Gastrocnemius medialis (tissue), 4 donors: ENCODE measurements at regions not wholly inside any gene's neighbourhood (a gene's known extent, or its start where the extent isn't known, plus 50 kb on each side); places are given as distances from the start of the nearest gene placed in this dataset.

ENCODE experiments used
- ATAC-seq, 2 donors: fragments of 150-250 bp; one replicate each; pipeline ENCODE4 v1.9.1; 2016
- DNase-seq, 2 donors: peaks; one replicate each; pipeline ENCODE4 v3.0.0-alpha.2; 2019
- H3K27ac ChIP-seq, 4 donors: fragments of 200-600 bp; sonication (generic); 1 replicate in 1 of 4; 2 replicates in 3 of 4; pipeline ENCODE4 v1.5.1; 2016 to 2018; ENCODE audit warnings: mild to moderate bottlenecking in 2 of 4, moderate library complexity in 1 of 4
- H3K27me3 ChIP-seq, 3 donors: fragments of 200-600 bp; sonication (generic) in 2 of 3; 1 replicate in 1 of 3; 2 replicates in 2 of 3; pipeline versions ENCODE4 v1.5.1 to v1.6.0; 2016 to 2019; ENCODE audit warnings: mild to moderate bottlenecking in 1 of 3, moderate library complexity in 1 of 3
- H3K36me3 ChIP-seq, 2 donors: fragments of 200-600 bp; sonication (generic) in 1 of 2; one replicate each; pipeline ENCODE4 v1.5.1; 2017 to 2018
- H3K4me1 ChIP-seq, 2 donors: fragments of 200-600 bp; sonication (generic) in 1 of 2; one replicate each; pipeline ENCODE4 v1.5.1; 2016 to 2017; ENCODE audit warnings: mild to moderate bottlenecking in 2 of 2
- H3K4me3 ChIP-seq, 4 donors: fragments of 200-600 bp; sonication (generic) in 3 of 4; 1 replicate in 1 of 4; 2 replicates in 3 of 4; pipeline ENCODE4 v1.5.1; 2016 to 2019; ENCODE audit warnings: mild to moderate bottlenecking in 2 of 4
- H3K9me3 ChIP-seq, 3 donors: fragments of 200-600 bp; sonication (generic) in 2 of 3; 1 replicate in 1 of 3; 2 replicates in 2 of 3; pipeline ENCODE4 v1.5.1; 2016 to 2019
- POLR2A ChIP-seq, 2 donors: fragments of 450-650 bp; IDR thresholded peaks; one replicate each; pipeline ENCODE4 v1.6.1; 2017; ENCODE audit warnings: antibody characterized with exemption in 2 of 2, mild to moderate bottlenecking in 2 of 2, moderate library complexity in 2 of 2
- in situ Hi-C, 4 donors: fragments of 200-750 bp; cut with MboI; loops; one replicate each; pipeline versions ENCODE4 v1.15.0 to v1.8.0; 2017; ENCODE audit warnings: low sequenced_read_pairs in 4 of 4
- intact Hi-C: fragments of 100-400 bp; cut with DNase I; formaldehyde crosslinking; loops from one replicate; pipeline ENCODE4 v1.15.1; 2023; ENCODE audit warnings: low total_unique reads
- TF ChIP-seq, protein P1 (sequence below), 5 experiments: fragments of 450-650 bp in 3 of 5; fragments of 200-600 bp in 2 of 5; sonication (generic) in 2 of 5; IDR thresholded peaks in 4 of 5; conservative IDR thresholded peaks in 1 of 5; 1 replicate in 4 of 5; 2 replicates in 1 of 5; pipeline ENCODE4 v1.5.1; 2016 to 2019; ENCODE audit warnings: antibody characterized with exemption in 5 of 5, mild to moderate bottlenecking in 3 of 5, moderate library complexity in 3 of 5

GRCh38 chr2:226431288-226431948, 368.2 kb downstream of the IRS1 start:
- Histone ChIP-seq H3K9me3 (no peaks in the 10 kb centered on the region), H3K4me3 (no peak overlapping the region), H3K36me3 (no peaks in the 10 kb centered on the region), H3K27ac (no peak overlapping the region), H3K27me3 (no peaks in the 10 kb centered on the region), H3K4me1 (peaks cover 25 to 29% of the 10 kb centered on the region in 2 donors)
- ATAC-seq, result peak in 1 of 2 donors; percentile 51
- DNase-seq, result no peak
- in situ Hi-C loops, result no loop called here
- TF ChIP-seq, protein P1, sequence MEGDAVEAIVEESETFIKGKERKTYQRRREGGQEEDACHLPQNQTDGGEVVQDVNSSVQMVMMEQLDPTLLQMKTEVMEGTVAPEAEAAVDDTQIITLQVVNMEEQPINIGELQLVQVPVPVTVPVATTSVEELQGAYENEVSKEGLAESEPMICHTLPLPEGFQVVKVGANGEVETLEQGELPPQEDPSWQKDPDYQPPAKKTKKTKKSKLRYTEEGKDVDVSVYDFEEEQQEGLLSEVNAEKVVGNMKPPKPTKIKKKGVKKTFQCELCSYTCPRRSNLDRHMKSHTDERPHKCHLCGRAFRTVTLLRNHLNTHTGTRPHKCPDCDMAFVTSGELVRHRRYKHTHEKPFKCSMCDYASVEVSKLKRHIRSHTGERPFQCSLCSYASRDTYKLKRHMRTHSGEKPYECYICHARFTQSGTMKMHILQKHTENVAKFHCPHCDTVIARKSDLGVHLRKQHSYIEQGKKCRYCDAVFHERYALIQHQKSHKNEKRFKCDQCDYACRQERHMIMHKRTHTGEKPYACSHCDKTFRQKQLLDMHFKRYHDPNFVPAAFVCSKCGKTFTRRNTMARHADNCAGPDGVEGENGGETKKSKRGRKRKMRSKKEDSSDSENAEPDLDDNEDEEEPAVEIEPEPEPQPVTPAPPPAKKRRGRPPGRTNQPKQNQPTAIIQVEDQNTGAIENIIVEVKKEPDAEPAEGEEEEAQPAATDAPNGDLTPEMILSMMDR (IDR thresholded peaks at IDR 0.05 in 4 of 5, conservative IDR thresholded peaks at IDR 0.05 in 1 of 5), result no peak
- no peak for TF ChIP-seq POLR2A (IDR thresholded peaks at IDR 0.05)
- intact Hi-C loops, result no loop called here

DNA sequence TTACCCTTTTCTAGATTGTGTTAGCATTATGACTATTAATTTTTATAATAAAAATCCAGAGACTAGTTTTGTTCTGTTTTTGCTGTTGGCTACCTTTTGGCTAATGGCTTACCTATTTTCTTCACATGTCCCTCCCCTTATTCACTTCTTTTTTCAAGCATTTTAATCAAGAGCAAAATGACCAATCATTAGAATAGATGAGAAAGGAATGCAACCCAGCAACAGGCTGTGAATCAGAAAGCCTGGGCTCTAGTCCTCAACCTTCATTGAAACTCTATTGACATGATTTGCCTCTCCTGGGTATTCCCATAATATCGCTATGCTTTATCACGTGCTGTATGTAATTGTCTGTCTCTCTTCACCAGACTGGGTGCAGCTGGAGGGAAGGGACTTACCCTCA, 370.1 kb downstream of the IRS1 start:
- ATAC-seq (no peak), DNase-seq (no peak)
- H3K9me3 ChIP-seq, result no peaks in the 10 kb centered on the region
- H3K36me3 ChIP-seq, result no peaks in the 10 kb centered on the region
- H3K27ac ChIP-seq, result peak overlapping the region in 2 of 4 donors; percentile 14 to 80
- in situ Hi-C loops, result no loop called here
- H3K27me3 ChIP-seq, result no peaks in the 10 kb centered on the region
- peaks cover 15 to 20% of the 10 kb centered on the region in 2 donors for H3K4me1 ChIP-seq
- no peak for TF ChIP-seq POLR2A (IDR thresholded peaks at IDR 0.05)
- TF ChIP-seq, protein P1 (IDR thresholded peaks at IDR 0.05 in 4 of 5, conservative IDR thresholded peaks at IDR 0.05 in 1 of 5), result no peak
- intact Hi-C loops, result loop anchor here (5.0 kb wide), 2 partner anchors 48 to 102 kb away; no protein-coding TSS in a partner anchor
- H3K4me3 ChIP-seq, result no peak overlapping the region

- peaks cover 13 to 25% of the 10 kb centered on the region in 2 donors for H3K4me1 ChIP-seq
- in situ Hi-C loops, result no loop called here
- no peaks in the 10 kb centered on the region for H3K9me3 ChIP-seq
- peak; percentile 100 for ATAC-seq
- peak overlapping the region; percentile 71 to 80 (median 74) for H3K27ac ChIP-seq
- DNase-seq, result peak; percentile 49 to 57
- TF ChIP-seq POLR2A (IDR thresholded peaks at IDR 0.05), result no peak
- TF ChIP-seq, protein P1 (IDR thresholded peaks at IDR 0.05 in 4 of 5, conservative IDR thresholded peaks at IDR 0.05 in 1 of 5), result no peak
- no peaks in the 10 kb centered on the region for H3K27me3 ChIP-seq
- H3K4me3 ChIP-seq, result no peak overlapping the region
- intact Hi-C loops, result loop anchor here (1.0 to 5.0 kb wide), 3 partner anchors 50 to 372 kb away; partner anchors contain the start of gene IRS1
- H3K36me3 ChIP-seq, result no peaks in the 10 kb centered on the region
Measured at GRCh38 chr2:226427538-226428307, 371.9 kb downstream of the IRS1 start.

- Histone ChIP-seq H3K27ac (peak overlapping the region in 1 of 4 donors; percentile 44), H3K4me1 (peaks cover 13 to 23% of the 10 kb centered on the region in 2 donors), H3K36me3 (no peaks in the 10 kb centered on the region), H3K27me3 (no peaks in the 10 kb centered on the region), H3K4me3 (no peak overlapping the region), H3K9me3 (no peaks in the 10 kb centered on the region)
- ATAC-seq, result no peak
- in situ Hi-C loops, result no loop called here
- no peak for TF ChIP-seq POLR2A (IDR thresholded peaks at IDR 0.05)
- TF ChIP-seq, protein P1 (IDR thresholded peaks at IDR 0.05 in 4 of 5, conservative IDR thresholded peaks at IDR 0.05 in 1 of 5), result no peak
- no peak for DNase-seq
- intact Hi-C loops, result loop anchor here (5.0 kb wide), 2 partner anchors 51 to 99 kb away; no protein-coding TSS in a partner anchor
Measured at GRCh38 chr2:226426292-226426736, 373.3 kb downstream of the IRS1 start.
